ENCODE measurements at regions not wholly inside any gene's neighbourhood (a gene's known extent, or its start where the extent isn't known, plus 50 kb on each side); places are given as distances from the start of the nearest gene placed in this dataset.

GRCh38 chr10:10293041-10293440, 724.6 kb upstream of the CELF2 start:
- H3K27me3 ChIP-seq (ENCODE audit: control insufficient read depth in 4 of 4, insufficient read depth in 4 of 4, low read length in 3 of 4), result no peaks in the 10 kb centered on the region
- 24% methylated on average over 1 of the region's 1 CpG for WGBS
- no peak overlapping the region for H3K9ac ChIP-seq (ENCODE audit: low read depth in 1 of 2, low read length in 2 of 2)
- TF ChIP-seq, protein P1, sequence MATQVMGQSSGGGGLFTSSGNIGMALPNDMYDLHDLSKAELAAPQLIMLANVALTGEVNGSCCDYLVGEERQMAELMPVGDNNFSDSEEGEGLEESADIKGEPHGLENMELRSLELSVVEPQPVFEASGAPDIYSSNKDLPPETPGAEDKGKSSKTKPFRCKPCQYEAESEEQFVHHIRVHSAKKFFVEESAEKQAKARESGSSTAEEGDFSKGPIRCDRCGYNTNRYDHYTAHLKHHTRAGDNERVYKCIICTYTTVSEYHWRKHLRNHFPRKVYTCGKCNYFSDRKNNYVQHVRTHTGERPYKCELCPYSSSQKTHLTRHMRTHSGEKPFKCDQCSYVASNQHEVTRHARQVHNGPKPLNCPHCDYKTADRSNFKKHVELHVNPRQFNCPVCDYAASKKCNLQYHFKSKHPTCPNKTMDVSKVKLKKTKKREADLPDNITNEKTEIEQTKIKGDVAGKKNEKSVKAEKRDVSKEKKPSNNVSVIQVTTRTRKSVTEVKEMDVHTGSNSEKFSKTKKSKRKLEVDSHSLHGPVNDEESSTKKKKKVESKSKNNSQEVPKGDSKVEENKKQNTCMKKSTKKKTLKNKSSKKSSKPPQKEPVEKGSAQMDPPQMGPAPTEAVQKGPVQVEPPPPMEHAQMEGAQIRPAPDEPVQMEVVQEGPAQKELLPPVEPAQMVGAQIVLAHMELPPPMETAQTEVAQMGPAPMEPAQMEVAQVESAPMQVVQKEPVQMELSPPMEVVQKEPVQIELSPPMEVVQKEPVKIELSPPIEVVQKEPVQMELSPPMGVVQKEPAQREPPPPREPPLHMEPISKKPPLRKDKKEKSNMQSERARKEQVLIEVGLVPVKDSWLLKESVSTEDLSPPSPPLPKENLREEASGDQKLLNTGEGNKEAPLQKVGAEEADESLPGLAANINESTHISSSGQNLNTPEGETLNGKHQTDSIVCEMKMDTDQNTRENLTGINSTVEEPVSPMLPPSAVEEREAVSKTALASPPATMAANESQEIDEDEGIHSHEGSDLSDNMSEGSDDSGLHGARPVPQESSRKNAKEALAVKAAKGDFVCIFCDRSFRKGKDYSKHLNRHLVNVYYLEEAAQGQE (IDR thresholded peaks at IDR 0.05), result no peak
- TF ChIP-seq FOXA2 (IDR thresholded peaks at IDR 0.05), result no peak
- TF ChIP-seq EGR1 (IDR thresholded peaks at IDR 0.05; ENCODE audit: low read depth in 2 of 2), result no peak
- TF ChIP-seq TAF1 (conservative IDR thresholded peaks at IDR 0.05), result no peak
- no peak for TF ChIP-seq HNF4G (IDR thresholded peaks at IDR 0.05)
- TF ChIP-seq FOXA1 (IDR thresholded peaks at IDR 0.05), result no peak
- no peak for TF ChIP-seq MAX (IDR thresholded peaks at IDR 0.05)
- TF ChIP-seq, protein P2, sequence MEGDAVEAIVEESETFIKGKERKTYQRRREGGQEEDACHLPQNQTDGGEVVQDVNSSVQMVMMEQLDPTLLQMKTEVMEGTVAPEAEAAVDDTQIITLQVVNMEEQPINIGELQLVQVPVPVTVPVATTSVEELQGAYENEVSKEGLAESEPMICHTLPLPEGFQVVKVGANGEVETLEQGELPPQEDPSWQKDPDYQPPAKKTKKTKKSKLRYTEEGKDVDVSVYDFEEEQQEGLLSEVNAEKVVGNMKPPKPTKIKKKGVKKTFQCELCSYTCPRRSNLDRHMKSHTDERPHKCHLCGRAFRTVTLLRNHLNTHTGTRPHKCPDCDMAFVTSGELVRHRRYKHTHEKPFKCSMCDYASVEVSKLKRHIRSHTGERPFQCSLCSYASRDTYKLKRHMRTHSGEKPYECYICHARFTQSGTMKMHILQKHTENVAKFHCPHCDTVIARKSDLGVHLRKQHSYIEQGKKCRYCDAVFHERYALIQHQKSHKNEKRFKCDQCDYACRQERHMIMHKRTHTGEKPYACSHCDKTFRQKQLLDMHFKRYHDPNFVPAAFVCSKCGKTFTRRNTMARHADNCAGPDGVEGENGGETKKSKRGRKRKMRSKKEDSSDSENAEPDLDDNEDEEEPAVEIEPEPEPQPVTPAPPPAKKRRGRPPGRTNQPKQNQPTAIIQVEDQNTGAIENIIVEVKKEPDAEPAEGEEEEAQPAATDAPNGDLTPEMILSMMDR (IDR thresholded peaks at IDR 0.05; ENCODE audit: low read depth, low read length, missing input control), result no peak
- TF ChIP-seq RAD21 (IDR thresholded peaks at IDR 0.05), result no peak
- no peak for TF ChIP-seq JUND (IDR thresholded peaks at IDR 0.05)
- TF ChIP-seq, protein P3, sequence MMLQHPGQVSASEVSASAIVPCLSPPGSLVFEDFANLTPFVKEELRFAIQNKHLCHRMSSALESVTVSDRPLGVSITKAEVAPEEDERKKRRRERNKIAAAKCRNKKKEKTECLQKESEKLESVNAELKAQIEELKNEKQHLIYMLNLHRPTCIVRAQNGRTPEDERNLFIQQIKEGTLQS (IDR thresholded peaks at IDR 0.05), result no peak
- no peak for TF ChIP-seq NR2F2 (IDR thresholded peaks at IDR 0.05)
- TF ChIP-seq ZBTB33 (IDR thresholded peaks at IDR 0.05), result no peak
- TF ChIP-seq GABPA (IDR thresholded peaks at IDR 0.05 in 1 of 2, conservative IDR thresholded peaks at IDR 0.05 in 1 of 2), result no peak
- no peak for TF ChIP-seq SP1 (IDR thresholded peaks at IDR 0.05)
- TF ChIP-seq RXRA (IDR thresholded peaks at IDR 0.05), result no peak
- no peak for TF ChIP-seq YY1 (IDR thresholded peaks at IDR 0.05)
- TF ChIP-seq HNF4A (conservative IDR thresholded peaks at IDR 0.05), result no peak
- no peak for DNase-seq (ENCODE audit: low spot score)
- H3K36me3 ChIP-seq (ENCODE audit: control insufficient read depth in 4 of 4, insufficient read depth in 3 of 4, low read depth in 1 of 4, low read length in 3 of 4), result no peaks in the 10 kb centered on the region
- H3K4me1 ChIP-seq (ENCODE audit: control insufficient read depth in 4 of 4, insufficient read depth in 4 of 4, low read length in 3 of 4), result no peaks in the 10 kb centered on the region
- no peak overlapping the region for H3K27ac ChIP-seq (ENCODE audit: low read depth in 1 of 2, low read length in 2 of 2)
- H3K4me3 ChIP-seq (ENCODE audit: low read depth in 1 of 3, low read length in 3 of 3), result no peak overlapping the region
- H3K9me3 ChIP-seq (ENCODE audit: control insufficient read depth in 4 of 4, low read length in 3 of 4), result no peaks in the 10 kb centered on the region
